SK-N-SH treated with all-trans-retinoic acid at 6 μM for 48 hours (cell line): ENCODE measurements at regions not wholly inside any gene's neighbourhood (a gene's known extent, or its start where the extent isn't known, plus 50 kb on each side); places are given as distances from the start of the nearest gene placed in this dataset.

Source experiments
- ATAC-seq: fragments of 200-7000 bp; cut with Tn5 transposase; 3 replicates; pipeline ENCODE4 v1.9.1; 2020; ENCODE audit warnings: mild to moderate bottlenecking, moderate library complexity
- ARNTL ChIP-seq: fragments of 450-650 bp; formaldehyde crosslinking; IDR thresholded peaks from 2 replicates; pipeline ENCODE4 v1.5.0; 2020; ENCODE audit warnings: low read depth, mild to moderate bottlenecking, moderate library complexity, borderline replicate concordance
- BACH2 ChIP-seq: fragments of 250-450 bp; sonication (Bioruptor Pico); IDR thresholded peaks from 2 replicates; pipeline ENCODE4 v1.9.0; 2021; ENCODE audit warnings: mild to moderate bottlenecking, borderline replicate concordance
- CSDC2 ChIP-seq: fragments of 250-450 bp; sonication (Bioruptor Pico); IDR thresholded peaks from 2 replicates; pipeline ENCODE4 v1.5.0; 2020; ENCODE audit warnings: mild to moderate bottlenecking, moderate library complexity
- ESRRG ChIP-seq: fragments of 250-450 bp; sonication (Bioruptor Pico); IDR thresholded peaks from 2 replicates; pipeline ENCODE4 v1.6.1; 2021; ENCODE audit warnings: mild to moderate bottlenecking
- GLIS3 ChIP-seq: fragments of 250-450 bp; sonication (Bioruptor Pico); IDR thresholded peaks from 2 replicates; pipeline ENCODE4 v1.5.0; 2020; ENCODE audit warnings: mild to moderate bottlenecking, moderate library complexity
- ISL1 ChIP-seq: fragments of 250-450 bp; sonication (Bioruptor Pico); IDR thresholded peaks from 2 replicates; pipeline ENCODE4 v2.1.2; 2022; ENCODE audit warnings: mild to moderate bottlenecking, moderate library complexity
- OSR1 ChIP-seq: fragments of 250-450 bp; sonication (Bioruptor Pico); IDR thresholded peaks from 2 replicates; pipeline ENCODE4 v1.8.0; 2022; ENCODE audit warnings: moderate library complexity, mild to moderate bottlenecking, inconsistent platforms
- PATZ1 ChIP-seq: fragments of 250-450 bp; sonication (Bioruptor Pico); IDR thresholded peaks from 2 replicates; pipeline ENCODE4 v1.8.0; 2020; ENCODE audit warnings: mild to moderate bottlenecking, moderate library complexity, borderline replicate concordance
- POU6F1 ChIP-seq: fragments of 250-450 bp; sonication (Bioruptor Pico); IDR thresholded peaks from 2 replicates; pipeline ENCODE4 v1.8.0; 2021; ENCODE audit warnings: low read depth, mild to moderate bottlenecking, moderate library complexity, borderline replicate concordance
- PPARA ChIP-seq: fragments of 250-450 bp; sonication (Bioruptor Pico); IDR thresholded peaks from 2 replicates; pipeline ENCODE4 v1.5.0; 2020; ENCODE audit warnings: mild to moderate bottlenecking, borderline replicate concordance
- RARB ChIP-seq: fragments of 250-450 bp; sonication (Bioruptor Pico); IDR thresholded peaks from 2 replicates; pipeline ENCODE4 v1.8.0; 2021; ENCODE audit warnings: mild to moderate bottlenecking, moderate library complexity
- SNAI2 ChIP-seq: fragments of 250-450 bp; sonication (Bioruptor Pico); IDR thresholded peaks from 2 replicates; pipeline ENCODE4 v1.5.0; 2020; ENCODE audit warnings: mild to moderate bottlenecking, moderate library complexity
- TCF4 ChIP-seq: fragments of 250-450 bp; sonication (Bioruptor Pico); IDR thresholded peaks from 2 replicates; pipeline ENCODE4 v1.8.0; 2021; ENCODE audit warnings: mild to moderate bottlenecking, moderate library complexity, borderline replicate concordance
- TOX ChIP-seq: fragments of 250-450 bp; sonication (Bioruptor Pico); IDR thresholded peaks from 2 replicates; pipeline ENCODE4 v1.8.0; 2021; ENCODE audit warnings: mild to moderate bottlenecking, moderate library complexity, borderline replicate concordance
- TSHZ2 ChIP-seq: fragments of 250-450 bp; sonication (Bioruptor Pico); IDR thresholded peaks from 2 replicates; pipeline ENCODE4 v1.5.0; 2020; ENCODE audit warnings: mild to moderate bottlenecking, moderate library complexity
- ZC3H10 ChIP-seq: fragments of 250-450 bp; sonication (Bioruptor Pico); IDR thresholded peaks from 2 replicates; pipeline ENCODE4 v1.5.1; 2021; ENCODE audit warnings: mild to moderate bottlenecking, moderate library complexity
- ZFP3 ChIP-seq: fragments of 250-450 bp; sonication (Bioruptor Pico); IDR thresholded peaks from 2 replicates; pipeline ENCODE4 v1.5.0; 2020; ENCODE audit warnings: mild to moderate bottlenecking, moderate library complexity
- ZFP30 ChIP-seq: fragments of 450-650 bp; formaldehyde crosslinking; IDR thresholded peaks from 2 replicates; pipeline ENCODE4 v1.5.0; 2022; ENCODE audit warnings: mild to moderate bottlenecking, moderate library complexity
- ZNF565 ChIP-seq: fragments of 450-650 bp; formaldehyde crosslinking; conservative IDR thresholded peaks from 2 replicates; pipeline ENCODE4 v1.5.0; 2020; ENCODE audit warnings: low read depth, mild to moderate bottlenecking, moderate library complexity
- ZNF70 ChIP-seq: fragments of 450-650 bp; formaldehyde crosslinking; IDR thresholded peaks from 2 replicates; pipeline ENCODE4 v1.5.0; 2020; ENCODE audit warnings: mild to moderate bottlenecking, moderate library complexity
- ZNF8 ChIP-seq: fragments of 450-650 bp; formaldehyde crosslinking; IDR thresholded peaks from 2 replicates; pipeline ENCODE4 v1.5.0; 2020; ENCODE audit warnings: mild to moderate bottlenecking, moderate library complexity
- TF ChIP-seq, protein P1 (sequence below): fragments of 250-450 bp; sonication (Bioruptor Pico); IDR thresholded peaks from 2 replicates; pipeline ENCODE4 v1.5.1; 2020; ENCODE audit warnings: low read depth, mild to moderate bottlenecking, moderate library complexity
- TF ChIP-seq, protein P2 (sequence below): fragments of 250-450 bp; sonication (Bioruptor Pico); IDR thresholded peaks from 2 replicates; pipeline ENCODE4 v1.5.1; 2021; ENCODE audit warnings: mild to moderate bottlenecking, moderate library complexity

GRCh38 chr16:86974120-86974519 lies 343.1 kb downstream of the C16orf95 start:
- ATAC-seq = no peak
- TF ChIP-seq RARB (no peak), CSDC2 (CRISPR knock-in tag) (no peak), ESRRG (no peak), TSHZ2 (CRISPR knock-in tag) (no peak), POU6F1 (CRISPR knock-in tag) (no peak), ZNF565 (CRISPR knock-in tag) (no peak), TOX (no peak), ZNF8 (CRISPR knock-in tag) (no peak), PPARA (no peak), ZFP3 (no peak), ZNF70 (no peak), PATZ1 (CRISPR knock-in tag) (no peak), ZFP30 (CRISPR knock-in tag) (no peak), ARNTL (CRISPR knock-in tag) (no peak), GLIS3 (CRISPR knock-in tag) (no peak), TCF4 (no peak)
- TF ChIP-seq, protein P1, sequence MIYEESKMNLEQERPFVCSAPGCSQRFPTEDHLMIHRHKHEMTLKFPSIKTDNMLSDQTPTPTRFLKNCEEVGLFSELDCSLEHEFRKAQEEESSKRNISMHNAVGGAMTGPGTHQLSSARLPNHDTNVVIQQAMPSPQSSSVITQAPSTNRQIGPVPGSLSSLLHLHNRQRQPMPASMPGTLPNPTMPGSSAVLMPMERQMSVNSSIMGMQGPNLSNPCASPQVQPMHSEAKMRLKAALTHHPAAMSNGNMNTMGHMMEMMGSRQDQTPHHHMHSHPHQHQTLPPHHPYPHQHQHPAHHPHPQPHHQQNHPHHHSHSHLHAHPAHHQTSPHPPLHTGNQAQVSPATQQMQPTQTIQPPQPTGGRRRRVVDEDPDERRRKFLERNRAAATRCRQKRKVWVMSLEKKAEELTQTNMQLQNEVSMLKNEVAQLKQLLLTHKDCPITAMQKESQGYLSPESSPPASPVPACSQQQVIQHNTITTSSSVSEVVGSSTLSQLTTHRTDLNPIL (CRISPR knock-in tag) = no peak
- TF ChIP-seq, protein P2, sequence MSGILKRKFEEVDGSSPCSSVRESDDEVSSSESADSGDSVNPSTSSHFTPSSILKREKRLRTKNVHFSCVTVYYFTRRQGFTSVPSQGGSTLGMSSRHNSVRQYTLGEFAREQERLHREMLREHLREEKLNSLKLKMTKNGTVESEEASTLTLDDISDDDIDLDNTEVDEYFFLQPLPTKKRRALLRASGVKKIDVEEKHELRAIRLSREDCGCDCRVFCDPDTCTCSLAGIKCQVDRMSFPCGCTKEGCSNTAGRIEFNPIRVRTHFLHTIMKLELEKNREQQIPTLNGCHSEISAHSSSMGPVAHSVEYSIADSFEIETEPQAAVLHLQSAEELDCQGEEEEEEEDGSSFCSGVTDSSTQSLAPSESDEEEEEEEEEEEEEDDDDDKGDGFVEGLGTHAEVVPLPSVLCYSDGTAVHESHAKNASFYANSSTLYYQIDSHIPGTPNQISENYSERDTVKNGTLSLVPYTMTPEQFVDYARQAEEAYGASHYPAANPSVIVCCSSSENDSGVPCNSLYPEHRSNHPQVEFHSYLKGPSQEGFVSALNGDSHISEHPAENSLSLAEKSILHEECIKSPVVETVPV (CRISPR knock-in tag) = no peak

GRCh38 chr16:86975445-86975844 lies 341.7 kb downstream of the C16orf95 start:
- no peak for TF ChIP-seq ZNF565 (CRISPR knock-in tag)
- TF ChIP-seq SNAI2 (CRISPR knock-in tag) = no peak
- TF ChIP-seq POU6F1 (CRISPR knock-in tag) = no peak
- no peak for TF ChIP-seq BACH2 (CRISPR knock-in tag)
- no peak for TF ChIP-seq ISL1 (CRISPR knock-in tag)
- TF ChIP-seq ZFP3 = no peak
- TF ChIP-seq, protein P2 (CRISPR knock-in tag) = no peak
- TF ChIP-seq OSR1 (CRISPR knock-in tag) = no peak
- TF ChIP-seq, protein P1 (CRISPR knock-in tag) = no peak
- TF ChIP-seq ZNF8 (CRISPR knock-in tag) = no peak
- TF ChIP-seq ZNF70 = no peak
- no peak for TF ChIP-seq TOX
- TF ChIP-seq ZC3H10 (CRISPR knock-in tag) = no peak
- no peak for TF ChIP-seq RARB
- peak; percentile 74 for ATAC-seq
